ENCODE measurements at regions not wholly inside any gene's neighbourhood (a gene's known extent, or its start where the extent isn't known, plus 50 kb on each side); places are given as distances from the start of the nearest gene placed in this dataset.

- DNase-seq (ENCODE audit: low spot score): no peak
- TF ChIP-seq, protein P1, sequence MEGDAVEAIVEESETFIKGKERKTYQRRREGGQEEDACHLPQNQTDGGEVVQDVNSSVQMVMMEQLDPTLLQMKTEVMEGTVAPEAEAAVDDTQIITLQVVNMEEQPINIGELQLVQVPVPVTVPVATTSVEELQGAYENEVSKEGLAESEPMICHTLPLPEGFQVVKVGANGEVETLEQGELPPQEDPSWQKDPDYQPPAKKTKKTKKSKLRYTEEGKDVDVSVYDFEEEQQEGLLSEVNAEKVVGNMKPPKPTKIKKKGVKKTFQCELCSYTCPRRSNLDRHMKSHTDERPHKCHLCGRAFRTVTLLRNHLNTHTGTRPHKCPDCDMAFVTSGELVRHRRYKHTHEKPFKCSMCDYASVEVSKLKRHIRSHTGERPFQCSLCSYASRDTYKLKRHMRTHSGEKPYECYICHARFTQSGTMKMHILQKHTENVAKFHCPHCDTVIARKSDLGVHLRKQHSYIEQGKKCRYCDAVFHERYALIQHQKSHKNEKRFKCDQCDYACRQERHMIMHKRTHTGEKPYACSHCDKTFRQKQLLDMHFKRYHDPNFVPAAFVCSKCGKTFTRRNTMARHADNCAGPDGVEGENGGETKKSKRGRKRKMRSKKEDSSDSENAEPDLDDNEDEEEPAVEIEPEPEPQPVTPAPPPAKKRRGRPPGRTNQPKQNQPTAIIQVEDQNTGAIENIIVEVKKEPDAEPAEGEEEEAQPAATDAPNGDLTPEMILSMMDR (IDR thresholded peaks at IDR 0.05): no peak
- Histone ChIP-seq H3K36me3 (no peaks in the 10 kb centered on the region), H3K9me3 (peaks cover 0 to 8% of the 10 kb centered on the region in 2 donors), H3K27ac (no peak overlapping the region), H3K27me3 (no peaks in the 10 kb centered on the region), H3K4me3 (no peak overlapping the region), H3K4me1 (no peaks in the 10 kb centered on the region)
Measured at GRCh38 chr13:89577301-89577700, 1770.2 kb upstream of the MIR17HG start.

DNA sequence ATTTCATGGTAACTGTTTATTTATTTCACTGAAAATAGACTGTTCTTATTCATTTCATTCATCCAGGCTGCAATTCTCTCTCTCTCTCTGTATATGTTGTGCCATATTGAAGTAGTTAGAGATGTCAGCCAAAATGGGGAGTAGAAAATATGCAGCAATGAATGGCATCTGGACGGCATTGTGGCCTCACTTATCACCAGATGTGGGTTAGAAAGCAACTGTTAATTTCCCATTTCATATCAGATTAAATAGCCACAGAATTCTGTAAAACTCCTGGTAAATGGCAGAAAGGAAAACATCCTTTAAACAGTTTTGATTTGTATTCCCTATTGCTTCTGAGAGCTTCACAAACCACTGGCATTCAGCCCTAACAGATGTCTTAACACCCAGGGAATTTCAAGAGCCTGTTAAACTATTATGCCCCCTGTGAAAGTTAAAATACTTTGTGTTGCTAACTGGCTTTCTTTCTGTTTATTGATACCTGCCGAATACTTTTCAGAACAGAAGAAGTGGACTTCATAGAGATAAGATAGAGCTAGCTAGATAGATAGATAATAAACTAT is 1763.3 kb upstream of the MIR17HG start:
- no peak overlapping the region for H3K27ac ChIP-seq

DNA sequence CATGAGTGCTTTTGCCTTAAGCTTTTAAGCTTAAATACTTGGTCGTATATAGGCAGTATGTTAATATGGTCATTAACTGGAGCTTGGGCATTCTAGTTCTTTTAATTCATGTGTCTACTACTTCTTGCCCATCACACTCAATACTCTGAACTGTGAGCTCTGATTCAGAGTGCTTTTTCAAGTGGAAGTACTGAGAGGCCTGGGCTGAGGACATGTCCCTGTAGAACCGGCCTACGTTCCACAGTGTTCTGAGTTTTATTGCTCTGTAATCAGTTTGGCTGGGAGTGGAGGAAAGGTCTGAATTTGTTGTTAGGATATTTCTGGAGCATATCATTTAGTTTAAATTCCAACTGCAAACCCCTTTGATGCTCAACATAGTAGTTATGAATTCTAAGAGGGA is 1744.8 kb upstream of the MIR17HG start:
- TF ChIP-seq, protein P1 (IDR thresholded peaks at IDR 0.05): no peak
- no peaks in the 10 kb centered on the region for H3K9me3 ChIP-seq
- H3K36me3 ChIP-seq: no peaks in the 10 kb centered on the region
- H3K4me3 ChIP-seq: no peak overlapping the region
- no peaks in the 10 kb centered on the region for H3K4me1 ChIP-seq
- H3K27me3 ChIP-seq: no peaks in the 10 kb centered on the region
- no peak overlapping the region for H3K27ac ChIP-seq
- no peak for DNase-seq (ENCODE audit: low spot score)

More for the DNA sequence above, 1763.3 kb upstream of the MIR17HG start:
- no peaks in the 10 kb centered on the region for H3K4me1 ChIP-seq
- no peaks in the 10 kb centered on the region for H3K27me3 ChIP-seq
- no peak overlapping the region for H3K4me3 ChIP-seq
- no peaks in the 10 kb centered on the region for H3K9me3 ChIP-seq
- TF ChIP-seq, protein P1 (IDR thresholded peaks at IDR 0.05): no peak
- H3K36me3 ChIP-seq: no peaks in the 10 kb centered on the region
- no peak for DNase-seq (ENCODE audit: low spot score)

DNA sequence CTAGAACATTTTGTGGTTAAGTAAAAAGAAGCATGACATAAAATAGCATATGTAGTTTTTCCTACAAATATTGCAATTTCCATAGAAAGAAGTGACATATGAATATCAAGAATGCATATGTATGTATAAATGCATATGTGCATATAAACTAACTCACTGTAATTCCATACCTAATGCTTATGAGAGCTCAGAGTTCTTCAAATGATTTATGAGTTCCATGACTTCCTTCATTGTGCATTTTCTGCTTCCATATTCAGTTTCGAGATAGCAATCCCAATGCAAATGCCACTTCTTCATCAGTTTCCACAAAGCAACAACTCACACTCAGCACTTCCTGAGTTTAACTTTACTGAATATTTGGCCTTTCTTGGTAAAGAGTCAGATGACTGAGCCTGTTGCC is 1744.3 kb upstream of the MIR17HG start:
- Histone ChIP-seq H3K4me1 (no peaks in the 10 kb centered on the region), H3K9me3 (no peaks in the 10 kb centered on the region), H3K27ac (no peak overlapping the region), H3K4me3 (no peak overlapping the region), H3K36me3 (no peaks in the 10 kb centered on the region), H3K27me3 (no peaks in the 10 kb centered on the region)
- TF ChIP-seq, protein P1 (IDR thresholded peaks at IDR 0.05): no peak
- no peak for DNase-seq (ENCODE audit: low spot score)

GRCh38 chr13:89609318-89609717 is 1738.2 kb upstream of the MIR17HG start:
- Histone ChIP-seq H3K9me3 (no peaks in the 10 kb centered on the region), H3K36me3 (no peaks in the 10 kb centered on the region), H3K27ac (no peak overlapping the region), H3K4me1 (no peaks in the 10 kb centered on the region), H3K4me3 (no peak overlapping the region), H3K27me3 (no peaks in the 10 kb centered on the region)
- TF ChIP-seq, protein P1 (IDR thresholded peaks at IDR 0.05): no peak
- no peak for DNase-seq (ENCODE audit: low spot score)

DNA sequence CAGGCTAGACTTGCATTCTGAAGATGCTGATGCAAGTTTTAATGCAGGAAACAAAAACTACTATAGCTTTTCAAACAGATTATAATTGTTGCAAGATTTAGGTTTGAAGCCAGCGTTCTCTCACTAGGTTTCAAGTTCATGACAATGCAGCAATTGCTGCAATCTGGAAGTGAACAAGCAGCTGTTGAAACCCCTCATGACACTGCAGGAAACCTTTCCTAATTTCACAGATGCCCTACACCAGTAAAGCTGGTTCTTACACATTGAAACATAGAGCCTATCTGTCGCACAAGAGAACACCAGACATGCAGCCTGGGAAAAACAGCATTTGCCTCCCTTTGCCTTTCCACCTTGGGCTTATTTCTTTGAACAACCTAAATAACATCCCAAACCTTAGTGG is 1737.2 kb upstream of the MIR17HG start:
- Histone ChIP-seq H3K27me3 (no peaks in the 10 kb centered on the region), H3K4me3 (no peak overlapping the region), H3K9me3 (no peaks in the 10 kb centered on the region), H3K36me3 (no peaks in the 10 kb centered on the region), H3K27ac (no peak overlapping the region), H3K4me1 (no peaks in the 10 kb centered on the region)
- DNase-seq (ENCODE audit: low spot score): no peak
- TF ChIP-seq, protein P1 (IDR thresholded peaks at IDR 0.05): no peak

Data from right atrium auricular region (tissue), 2 donors.